GM12864 (cell line): ENCODE measurements at regions not wholly inside any gene's neighbourhood (a gene's known extent, or its start where the extent isn't known, plus 50 kb on each side); places are given as distances from the start of the nearest gene placed in this dataset.

Source experiments
- DNase-seq: peaks from one replicate; pipeline ENCODE4 v3.0.0-alpha.2; 2011; ENCODE audit warnings: low read depth
- H3K4me3 ChIP-seq: 2 replicates; pipeline ENCODE4 v1.5.1; 2011; ENCODE audit warnings: mild to moderate bottlenecking, low read depth, low read length, control low read depth
- CTCF ChIP-seq: IDR thresholded peaks from 2 replicates; pipeline ENCODE4 v1.5.1; 2011; ENCODE audit warnings: low read depth, mild to moderate bottlenecking, moderate library complexity, low read length, control low read depth, inconsistent platforms; ENCODE audit errors: missing control alignments

GRCh38 chr1:38273196-38273804 is 226.7 kb upstream of the POU3F1 start:
- DNase-seq = no peak
- TF ChIP-seq CTCF = no peak
- H3K4me3 ChIP-seq = no peak overlapping the region

- H3K4me3 ChIP-seq = no peak overlapping the region
- no peak for TF ChIP-seq CTCF
- no peak for DNase-seq
Observed at GRCh38 chr1:38272515-38272914, 225.9 kb upstream of the POU3F1 start.

GRCh38 chr1:38270849-38271633 is 224.4 kb upstream of the POU3F1 start:
- no peak for TF ChIP-seq CTCF
- DNase-seq = no peak
- H3K4me3 ChIP-seq = no peak overlapping the region

- no peak for DNase-seq
- no peak overlapping the region for H3K4me3 ChIP-seq
- no peak for TF ChIP-seq CTCF
Observed at GRCh38 chr1:38269923-38270848, 223.6 kb upstream of the POU3F1 start.

- no peak for TF ChIP-seq CTCF
- DNase-seq = no peak
- no peak overlapping the region for H3K4me3 ChIP-seq
Observed at GRCh38 chr1:38268226-38268625, 221.6 kb upstream of the POU3F1 start.

- no peak overlapping the region for H3K4me3 ChIP-seq
- no peak for DNase-seq
- no peak for TF ChIP-seq CTCF
Observed at GRCh38 chr1:38267037-38268036, 220.7 kb upstream of the POU3F1 start.
